ENCODE measurements at regions not wholly inside any gene's neighbourhood (a gene's known extent, or its start where the extent isn't known, plus 50 kb on each side); places are given as distances from the start of the nearest gene placed in this dataset.

DNA sequence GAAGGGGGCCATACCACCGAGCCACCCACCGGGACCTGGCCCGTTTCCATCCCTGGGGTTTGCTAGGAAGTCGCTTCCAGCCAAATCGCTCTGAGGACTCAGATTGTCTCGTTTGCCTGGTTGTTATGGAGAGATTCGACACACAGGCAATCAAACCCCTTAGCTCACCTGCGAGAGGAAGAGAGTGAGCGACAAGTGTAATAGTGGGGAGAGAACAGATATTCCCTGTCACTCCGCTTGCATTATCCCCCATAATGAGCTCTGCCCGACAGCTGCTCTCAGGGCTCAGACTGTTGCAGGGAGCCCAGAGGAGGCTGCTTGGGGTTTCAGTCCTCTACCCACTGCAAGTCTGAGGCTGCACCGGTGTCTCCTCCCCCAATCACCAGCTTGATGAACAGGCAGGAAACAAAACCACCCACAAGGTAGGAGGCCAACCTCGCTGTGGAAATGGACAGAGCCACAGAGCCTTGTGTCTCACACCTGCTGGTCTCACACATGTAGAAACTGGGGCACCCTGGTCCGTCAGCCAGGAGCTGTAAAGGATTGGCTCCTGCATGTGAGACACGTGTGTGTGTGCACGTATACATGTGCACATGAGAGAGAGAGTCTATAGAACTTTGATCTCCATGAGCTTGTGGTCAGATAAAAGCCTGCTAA, 351.1 kb downstream of the BUD13 start:
- DNase-seq (ENCODE audit: low spot score): no peak
- H3K36me3 ChIP-seq (ENCODE audit: control insufficient read depth in 4 of 4, insufficient read depth in 3 of 4, low read depth in 1 of 4, low read length in 3 of 4): no peaks in the 10 kb centered on the region
- H3K27me3 ChIP-seq (ENCODE audit: control insufficient read depth in 4 of 4, insufficient read depth in 4 of 4, low read length in 3 of 4): no peaks in the 10 kb centered on the region
- no peak overlapping the region for H3K4me3 ChIP-seq (ENCODE audit: low read depth in 1 of 3, low read length in 3 of 3)
- WGBS: 81% methylated on average over 16 of the region's 16 CpGs
- no peaks in the 10 kb centered on the region for H3K4me1 ChIP-seq (ENCODE audit: control insufficient read depth in 4 of 4, insufficient read depth in 4 of 4, low read length in 3 of 4)
- H3K27ac ChIP-seq (ENCODE audit: low read depth in 1 of 2, low read length in 2 of 2): no peak overlapping the region
- no peak overlapping the region for H3K9ac ChIP-seq (ENCODE audit: low read depth in 1 of 2, low read length in 2 of 2)
- no peaks in the 10 kb centered on the region for H3K9me3 ChIP-seq (ENCODE audit: control insufficient read depth in 4 of 4, low read length in 3 of 4)
- TF ChIP-seq ZBTB33 (IDR thresholded peaks at IDR 0.05): no peak

- TF ChIP-seq RAD21 (IDR thresholded peaks at IDR 0.05) (no peak), ATF3 (IDR thresholded peaks at IDR 0.05) (no peak), SP1 (IDR thresholded peaks at IDR 0.05) (no peak), ZBTB33 (IDR thresholded peaks at IDR 0.05) (no peak), MAX (IDR thresholded peaks at IDR 0.05) (no peak), GABPA (IDR thresholded peaks at IDR 0.05 in 1 of 2, conservative IDR thresholded peaks at IDR 0.05 in 1 of 2) (no peak), HNF4A (conservative IDR thresholded peaks at IDR 0.05) (no peak), TAF1 (conservative IDR thresholded peaks at IDR 0.05) (no peak), HNF4G (IDR thresholded peaks at IDR 0.05) (no peak), EGR1 (IDR thresholded peaks at IDR 0.05; ENCODE audit: low read depth in 2 of 2) (no peak), JUND (IDR thresholded peaks at IDR 0.05) (no peak), RXRA (IDR thresholded peaks at IDR 0.05) (no peak), FOXA2 (IDR thresholded peaks at IDR 0.05) (no peak), REST (IDR thresholded peaks at IDR 0.05) (no peak), YY1 (IDR thresholded peaks at IDR 0.05) (no peak), NR2F2 (IDR thresholded peaks at IDR 0.05) (no peak)
- TF ChIP-seq, protein P1, sequence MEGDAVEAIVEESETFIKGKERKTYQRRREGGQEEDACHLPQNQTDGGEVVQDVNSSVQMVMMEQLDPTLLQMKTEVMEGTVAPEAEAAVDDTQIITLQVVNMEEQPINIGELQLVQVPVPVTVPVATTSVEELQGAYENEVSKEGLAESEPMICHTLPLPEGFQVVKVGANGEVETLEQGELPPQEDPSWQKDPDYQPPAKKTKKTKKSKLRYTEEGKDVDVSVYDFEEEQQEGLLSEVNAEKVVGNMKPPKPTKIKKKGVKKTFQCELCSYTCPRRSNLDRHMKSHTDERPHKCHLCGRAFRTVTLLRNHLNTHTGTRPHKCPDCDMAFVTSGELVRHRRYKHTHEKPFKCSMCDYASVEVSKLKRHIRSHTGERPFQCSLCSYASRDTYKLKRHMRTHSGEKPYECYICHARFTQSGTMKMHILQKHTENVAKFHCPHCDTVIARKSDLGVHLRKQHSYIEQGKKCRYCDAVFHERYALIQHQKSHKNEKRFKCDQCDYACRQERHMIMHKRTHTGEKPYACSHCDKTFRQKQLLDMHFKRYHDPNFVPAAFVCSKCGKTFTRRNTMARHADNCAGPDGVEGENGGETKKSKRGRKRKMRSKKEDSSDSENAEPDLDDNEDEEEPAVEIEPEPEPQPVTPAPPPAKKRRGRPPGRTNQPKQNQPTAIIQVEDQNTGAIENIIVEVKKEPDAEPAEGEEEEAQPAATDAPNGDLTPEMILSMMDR (IDR thresholded peaks at IDR 0.05; ENCODE audit: low read depth, low read length, missing input control): no peak
- Histone ChIP-seq H3K9ac (ENCODE audit: low read depth in 1 of 2, low read length in 2 of 2) (no peak overlapping the region), H3K4me3 (ENCODE audit: low read depth in 1 of 3, low read length in 3 of 3) (no peak overlapping the region), H3K9me3 (ENCODE audit: control insufficient read depth in 4 of 4, low read length in 3 of 4) (no peaks in the 10 kb centered on the region), H3K27ac (ENCODE audit: low read depth in 1 of 2, low read length in 2 of 2) (no peak overlapping the region), H3K27me3 (ENCODE audit: control insufficient read depth in 4 of 4, insufficient read depth in 4 of 4, low read length in 3 of 4) (no peaks in the 10 kb centered on the region), H3K4me1 (ENCODE audit: control insufficient read depth in 4 of 4, insufficient read depth in 4 of 4, low read length in 3 of 4) (no peaks in the 10 kb centered on the region), H3K36me3 (ENCODE audit: control insufficient read depth in 4 of 4, insufficient read depth in 3 of 4, low read depth in 1 of 4, low read length in 3 of 4) (no peaks in the 10 kb centered on the region)
- WGBS: 82% methylated on average over 9 of the region's 9 CpGs
- DNase-seq (ENCODE audit: low spot score): no peak
Measured at GRCh38 chr11:116420770-116421528, 351.8 kb downstream of the BUD13 start.
